Urothelium cell line (cell line): ENCODE measurements at regions not wholly inside any gene's neighbourhood (a gene's known extent, or its start where the extent isn't known, plus 50 kb on each side); places are given as distances from the start of the nearest gene placed in this dataset.

Experiments
- DNase-seq: peaks from one replicate; pipeline ENCODE4 v3.0.0; 2011; ENCODE audit warnings: low spot score, mixed read lengths
- FAIRE-seq: peaks from 2 replicates; lab custom pipeline; 2011; peaks lifted over from hg19 to GRCh38; lab: Jason Lieb, UNC

GRCh38 chr2:163459986-163460385 is 275.8 kb downstream of the FIGN start:
- no peak for FAIRE-seq

GRCh38 chr2:163456953-163457743 is 278.7 kb downstream of the FIGN start:
- no peak for FAIRE-seq

More at GRCh38 chr2:163459986-163460385, 275.8 kb downstream of the FIGN start:
- no peak for DNase-seq

DNA sequence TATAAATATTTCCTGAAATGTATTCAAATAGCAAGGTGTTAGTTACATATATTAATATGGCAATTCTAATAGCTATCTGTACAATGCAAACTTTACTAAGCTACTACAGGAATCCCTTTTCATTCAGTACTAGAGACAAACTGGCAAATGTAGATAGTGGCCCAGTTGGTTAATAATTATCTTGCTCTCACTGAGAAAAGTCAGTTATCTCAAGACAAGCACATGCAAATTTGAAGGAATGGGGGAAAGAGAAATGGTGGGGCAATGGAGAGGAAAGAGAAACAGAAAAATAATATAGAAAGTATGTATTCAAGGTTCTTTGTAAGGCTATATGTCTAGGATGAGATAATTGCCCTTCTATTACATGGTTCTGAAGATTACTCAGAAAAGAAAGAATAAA is 280.0 kb downstream of the FIGN start:
- no peak for DNase-seq

More at GRCh38 chr2:163456953-163457743, 278.7 kb downstream of the FIGN start:
- DNase-seq, result no peak

GRCh38 chr2:163453920-163454319 is 281.9 kb downstream of the FIGN start:
- DNase-seq (no peak), FAIRE-seq (no peak)

More for the DNA sequence above, 280.0 kb downstream of the FIGN start:
- no peak for FAIRE-seq

GRCh38 chr2:163441603-163442002 is 294.2 kb downstream of the FIGN start:
- DNase-seq, result no peak
- FAIRE-seq, result no peak

DNA sequence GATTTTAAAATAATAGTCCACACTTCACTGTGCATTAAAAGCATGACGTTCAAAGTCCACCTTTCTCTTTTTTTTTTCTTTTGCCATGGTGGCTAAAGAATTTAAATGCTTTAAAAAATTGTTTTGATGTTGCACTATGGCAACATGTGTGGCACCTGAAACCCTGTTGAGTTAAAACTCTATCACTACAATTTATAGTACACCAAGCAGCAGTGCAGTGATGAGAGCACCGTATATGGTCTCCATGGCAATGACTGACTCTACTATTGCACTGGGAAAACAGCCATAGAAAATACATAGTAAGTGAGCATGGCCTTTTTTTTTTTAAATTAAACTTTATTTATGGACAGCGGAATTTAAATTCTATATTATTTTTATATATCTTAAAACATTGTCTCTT is 298.8 kb downstream of the FIGN start:
- FAIRE-seq (no peak), DNase-seq (no peak)

DNA sequence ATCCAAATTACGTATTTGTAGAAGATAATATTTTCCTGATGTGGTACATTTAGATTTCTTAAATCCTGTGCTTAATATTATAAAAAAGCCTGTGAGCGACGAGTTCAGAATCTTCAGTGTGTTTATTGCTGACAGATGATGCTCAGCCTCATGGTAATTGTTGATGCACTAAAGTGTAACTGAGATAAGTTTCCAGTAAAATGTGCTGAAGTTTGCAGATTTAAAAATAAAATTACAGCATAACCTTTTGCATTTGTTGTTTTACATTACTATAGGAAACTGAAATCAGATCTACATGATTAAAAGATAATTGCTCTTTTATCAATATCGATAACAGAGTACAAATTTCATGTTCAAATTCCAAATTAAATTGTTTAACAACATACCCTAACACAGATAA is 307.6 kb downstream of the FIGN start:
- DNase-seq, result no peak
- no peak for FAIRE-seq

- FAIRE-seq, result no peak
Measured at GRCh38 chr2:163420604-163421003, 315.2 kb downstream of the FIGN start.

DNA sequence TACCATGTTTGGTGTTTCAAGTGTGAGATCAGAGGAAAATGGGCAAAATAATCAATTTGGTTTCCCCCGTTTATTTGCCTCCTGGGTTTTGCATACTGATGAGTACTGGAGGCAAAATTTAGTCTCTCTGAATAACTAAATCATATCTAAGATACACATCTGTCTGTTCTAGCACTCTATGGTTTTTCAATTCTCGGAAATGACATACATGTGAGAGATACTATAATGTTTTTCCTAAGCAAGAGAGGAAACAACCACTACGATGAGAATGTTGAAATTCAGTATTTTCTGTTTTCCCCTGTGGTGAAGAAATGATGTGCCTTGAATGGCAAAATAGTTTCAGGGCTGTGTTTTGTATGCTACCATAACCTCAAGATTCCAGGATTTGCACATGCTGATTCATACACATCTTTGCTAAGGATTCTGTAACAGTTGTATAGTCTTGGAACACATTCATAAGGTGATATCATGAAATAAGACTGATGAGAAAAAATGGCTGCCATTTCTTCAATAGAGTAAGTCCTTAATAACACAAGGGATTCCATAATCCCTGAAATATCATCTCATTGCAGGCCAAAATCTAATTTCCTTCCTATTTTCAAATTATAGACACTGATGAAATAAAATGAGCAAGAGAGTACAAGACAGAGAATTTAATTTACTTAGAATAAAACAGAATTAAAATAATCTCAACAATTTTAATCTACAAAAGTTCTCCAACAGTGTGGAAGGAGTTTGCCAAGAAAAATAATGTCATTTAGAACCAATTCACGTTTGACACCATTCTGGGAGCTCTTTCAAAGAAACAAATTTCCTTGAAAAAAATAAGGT is 316.6 kb downstream of the FIGN start:
- FAIRE-seq (no peak), DNase-seq (no peak)

More at GRCh38 chr2:163420604-163421003, 315.2 kb downstream of the FIGN start:
- DNase-seq, result no peak

- DNase-seq (no peak), FAIRE-seq (no peak)
Measured at GRCh38 chr2:163417596-163418337, 318.0 kb downstream of the FIGN start.

GRCh38 chr2:163414121-163414520 is 321.7 kb downstream of the FIGN start:
- DNase-seq (no peak), FAIRE-seq (no peak)

DNA sequence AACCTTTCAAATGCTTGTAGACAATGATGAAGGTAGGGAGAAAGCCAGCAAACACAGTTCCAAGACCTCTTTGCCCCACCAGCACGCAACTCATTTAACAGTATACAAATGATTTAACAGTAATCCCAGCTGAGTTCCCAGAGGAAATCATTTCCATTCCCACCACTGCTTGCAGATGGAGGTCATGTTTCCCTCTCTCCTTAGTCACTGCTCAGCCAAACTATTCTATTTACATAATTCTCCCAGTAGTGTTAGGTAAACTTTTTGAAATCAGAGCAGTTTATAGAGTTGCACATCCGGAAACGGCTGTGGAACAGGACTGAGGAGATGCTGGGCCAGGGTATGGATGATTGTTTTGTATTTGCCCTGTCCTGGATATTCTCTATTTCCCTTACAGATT is 328.5 kb downstream of the FIGN start:
- no peak for FAIRE-seq
- no peak for DNase-seq

DNA sequence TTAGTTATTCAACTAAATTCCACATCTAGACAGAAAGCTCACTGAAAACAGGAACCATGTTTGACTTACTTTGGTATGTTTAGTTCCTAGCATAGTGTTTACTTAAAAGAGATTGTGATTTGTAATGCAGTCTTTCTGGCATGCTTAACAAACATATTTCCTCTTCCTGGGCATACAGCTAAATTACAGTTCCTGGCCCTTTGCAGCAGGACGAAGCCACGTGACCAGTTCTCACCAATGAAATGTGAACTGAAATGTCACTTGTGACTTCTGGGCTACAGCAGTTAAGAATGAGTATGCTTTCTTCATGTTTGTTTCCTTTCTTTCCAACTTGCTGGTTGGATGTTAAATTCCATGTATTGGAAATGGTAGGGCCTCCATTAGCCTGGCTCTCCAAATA is 330.5 kb downstream of the FIGN start:
- no peak for FAIRE-seq
- no peak for DNase-seq

DNA sequence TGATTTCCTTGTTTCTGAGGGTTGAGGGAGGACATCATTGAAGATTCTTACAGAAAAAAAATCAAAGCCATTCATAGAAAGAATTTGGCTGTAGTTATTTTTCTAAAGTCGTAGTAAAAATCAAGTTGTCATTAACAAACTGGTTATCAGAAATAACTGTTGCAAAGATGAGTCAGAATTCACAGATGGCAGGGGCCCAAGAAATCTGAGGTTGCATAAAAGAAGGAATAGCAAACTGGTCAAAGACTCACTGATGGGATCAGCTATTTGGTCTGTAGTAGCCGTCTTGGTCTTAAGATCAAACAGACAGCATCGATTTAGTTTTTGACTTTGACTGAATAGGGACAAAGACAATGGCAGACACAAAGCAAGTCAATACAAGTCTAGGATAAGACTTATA is 334.3 kb downstream of the FIGN start:
- no peak for FAIRE-seq
- peak; percentile 25 for DNase-seq

DNA sequence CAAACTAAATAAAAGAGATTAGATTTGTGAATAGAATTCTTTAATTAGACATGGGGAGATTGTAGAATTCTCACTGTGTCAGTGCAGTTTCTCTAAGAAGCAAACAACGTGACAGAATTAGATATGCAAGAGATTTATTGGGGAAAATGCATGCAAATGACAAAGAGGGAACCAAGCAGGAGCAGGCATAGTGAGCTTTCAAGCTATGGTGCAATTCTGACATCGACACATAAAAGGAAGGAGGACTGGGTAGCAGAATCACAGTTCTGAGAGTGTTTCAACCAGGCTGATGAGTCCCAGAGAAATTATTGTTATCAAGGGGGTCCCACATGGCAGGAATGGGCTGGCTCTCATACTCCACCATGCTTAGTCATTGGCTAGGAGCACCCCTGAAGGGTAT is 338.4 kb downstream of the FIGN start:
- DNase-seq (no peak), FAIRE-seq (no peak)

DNA sequence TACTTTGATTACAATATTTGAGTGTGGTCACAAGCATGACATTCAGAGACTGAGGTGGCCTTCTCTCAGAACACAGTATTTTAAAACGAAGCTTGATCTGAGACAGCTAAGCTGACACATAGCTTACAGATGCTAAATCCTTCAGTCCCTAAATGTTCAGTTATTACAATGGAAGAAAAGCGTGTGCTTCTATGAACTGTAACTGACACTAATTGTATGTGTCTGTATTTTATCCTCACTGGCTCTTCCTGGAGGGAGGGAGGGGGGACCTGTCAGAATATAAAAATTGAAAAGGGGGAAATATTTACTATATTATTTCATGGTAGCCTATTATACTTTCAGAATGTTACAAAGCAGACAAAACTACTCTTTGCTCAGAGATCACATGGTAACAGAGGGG is 340.2 kb downstream of the FIGN start:
- no peak for FAIRE-seq
- DNase-seq, result no peak

DNA sequence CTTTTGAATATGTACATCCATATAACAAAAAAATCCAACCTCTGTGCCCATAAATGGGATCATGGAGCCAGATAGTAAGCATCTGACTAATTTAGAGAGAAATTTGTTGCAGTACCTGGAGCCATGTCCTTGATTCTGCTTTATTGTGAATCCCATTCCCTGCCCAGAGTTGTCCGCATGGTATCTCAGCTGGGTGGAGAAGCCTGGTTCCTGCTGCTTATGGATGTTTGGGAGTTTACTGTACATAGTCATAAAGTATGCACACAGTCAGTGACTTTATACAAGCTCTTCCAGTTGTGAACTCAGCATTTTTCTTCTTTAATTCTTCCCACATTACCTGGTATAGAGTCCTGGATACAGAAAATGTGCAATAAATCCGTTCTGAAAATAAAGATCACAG is 346.0 kb downstream of the FIGN start:
- no peak for DNase-seq
- no peak for FAIRE-seq

DNA sequence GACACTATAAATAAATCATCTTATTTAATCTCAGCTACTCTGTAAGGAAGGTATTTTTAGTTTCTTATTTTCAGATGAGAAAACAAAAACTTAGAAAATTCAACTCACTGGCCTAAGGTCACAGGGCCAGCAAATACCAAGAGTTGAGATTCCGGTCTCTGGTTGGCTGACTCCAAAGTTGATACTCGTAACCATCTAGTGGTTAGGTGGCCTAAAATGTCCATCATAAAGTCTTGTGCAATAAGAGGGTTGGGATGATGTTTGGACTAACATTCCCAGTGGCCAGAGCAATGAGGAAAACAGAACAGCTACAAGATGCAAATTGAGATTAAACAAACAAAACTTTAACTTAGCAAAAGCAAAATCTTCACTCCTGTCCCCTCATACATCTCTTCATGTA is 360.3 kb downstream of the FIGN start:
- DNase-seq, result no peak
- no peak for FAIRE-seq

DNA sequence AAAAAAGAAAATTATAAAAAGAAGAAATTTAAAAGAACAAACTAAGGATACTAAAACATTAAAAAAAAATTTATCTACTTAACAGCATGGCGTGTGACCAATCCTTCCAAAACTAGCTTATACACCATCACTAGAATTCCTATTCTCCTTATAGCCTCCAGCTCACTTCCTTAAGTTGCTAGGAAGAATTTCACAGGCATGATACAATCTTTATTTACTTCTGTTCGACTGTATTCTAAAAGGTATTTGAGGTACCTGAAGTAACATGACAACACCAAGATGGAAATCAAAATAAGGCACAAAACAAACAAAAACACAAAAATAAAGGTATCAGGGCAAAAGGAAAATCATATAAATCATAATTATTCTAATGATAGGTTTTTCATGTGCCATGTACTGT is 360.7 kb downstream of the FIGN start:
- FAIRE-seq (no peak), DNase-seq (no peak)

- DNase-seq, result no peak
Measured at GRCh38 chr2:163374282-163374681, 361.5 kb downstream of the FIGN start.

DNA sequence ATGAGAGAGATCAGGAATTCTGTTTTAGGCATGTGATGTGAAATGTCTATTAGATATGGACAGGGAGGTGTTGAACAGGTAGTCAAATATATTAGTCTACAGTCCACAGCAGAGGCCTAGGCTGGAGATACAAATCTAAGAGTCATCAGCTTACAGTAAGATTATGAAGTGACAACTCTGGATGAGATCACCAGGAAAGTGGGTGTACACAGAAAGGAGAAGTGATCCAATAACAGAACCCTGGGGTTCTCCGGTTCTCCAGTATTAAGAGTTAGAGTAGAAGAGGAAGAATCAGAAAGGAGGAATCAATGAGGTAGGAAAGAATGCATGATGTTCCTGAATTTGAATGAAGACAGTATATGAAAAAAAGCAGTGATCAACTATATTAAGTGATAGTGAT is 362.3 kb downstream of the FIGN start:
- no peak for FAIRE-seq
- DNase-seq, result no peak

More at GRCh38 chr2:163374282-163374681, 361.5 kb downstream of the FIGN start:
- no peak for FAIRE-seq
